CD14-positive monocyte (primary cell): ENCODE measurements at regions not wholly inside any gene's neighbourhood (a gene's known extent, or its start where the extent isn't known, plus 50 kb on each side); places are given as distances from the start of the nearest gene placed in this dataset.

Experiments
- DNase-seq, 3 donors: peaks; one replicate each; pipeline ENCODE4 v3.0.0-alpha.2; 2011 to 2022
- H2AFZ ChIP-seq: 2 replicates; pipeline ENCODE4 v1.6.0; 2012; ENCODE audit warnings: mild to moderate bottlenecking, low read depth, low read length, inconsistent platforms; ENCODE audit not compliant: insufficient read depth, poor library complexity, severe bottlenecking
- H3K27ac ChIP-seq, 2 donors: 1 replicate in 1 of 2; 2 replicates in 1 of 2; pipeline ENCODE4 v1.5.1; 2012 to 2013; ENCODE audit warnings: low read length in 2 of 2, control low read depth in 1 of 2, inconsistent platforms in 1 of 2, low read depth in 1 of 2, mild to moderate bottlenecking in 1 of 2
- H3K27me3 ChIP-seq, 2 donors: one replicate each; pipeline versions ENCODE4 v1.6.0 to v1.6.1; 2011 to 2013; ENCODE audit warnings: low read length in 2 of 2; ENCODE audit not compliant: control insufficient read depth in 2 of 2, insufficient read depth in 2 of 2
- H3K36me3 ChIP-seq, 2 donors: replicated peaks in 1 of 2; 1 replicate in 1 of 2; 2 replicates in 1 of 2; pipeline versions ENCODE4 v1.5.1 to v1.6.1; 2012 to 2013; ENCODE audit warnings: low read length in 2 of 2, control low read depth in 1 of 2, inconsistent platforms in 1 of 2, mild to moderate bottlenecking in 1 of 2; ENCODE audit not compliant: insufficient read depth in 2 of 2, control insufficient read depth in 1 of 2
- H3K4me1 ChIP-seq, 2 donors: 1 replicate in 1 of 2; 2 replicates in 1 of 2; pipeline versions ENCODE4 v1.5.1 to v1.6.1; 2012 to 2013; ENCODE audit warnings: low read length in 2 of 2, control low read depth in 1 of 2, inconsistent platforms in 1 of 2, mild to moderate bottlenecking in 1 of 2, moderate library complexity in 1 of 2; ENCODE audit not compliant: insufficient read depth in 2 of 2, control insufficient read depth in 1 of 2
- H3K4me2 ChIP-seq: replicated peaks from 2 replicates; pipeline ENCODE3; 2012; ENCODE audit warnings: low read length, moderate library complexity, mild to moderate bottlenecking; ENCODE audit not compliant: poor library complexity, severe bottlenecking; ENCODE audit errors: extremely low read depth
- H3K4me3 ChIP-seq, 3 experiments: fragments of 200-600 bp in 1 of 3; sonication (generic) in 1 of 3; replicated peaks in 1 of 3; 1 replicate in 2 of 3; 2 replicates in 1 of 3; pipeline ENCODE4 v1.5.1; 2011 to 2013; ENCODE audit warnings: low read length in 3 of 3, mild to moderate bottlenecking in 3 of 3, control low read depth in 2 of 3, low read depth in 2 of 3, inconsistent platforms in 1 of 3, moderate library complexity in 1 of 3
- H3K79me2 ChIP-seq: 2 replicates; pipeline ENCODE4 v1.6.0; 2012; ENCODE audit warnings: mild to moderate bottlenecking, control low read depth, inconsistent platforms, low read length, moderate library complexity; ENCODE audit not compliant: insufficient read depth
- H3K9ac ChIP-seq: 2 replicates; pipeline ENCODE4 v1.6.0; 2017; ENCODE audit warnings: low read length, mild to moderate bottlenecking; ENCODE audit not compliant: insufficient read depth, poor library complexity, severe bottlenecking
- H3K9me3 ChIP-seq, 2 donors: replicated peaks in 1 of 2; 1 replicate in 1 of 2; 2 replicates in 1 of 2; pipeline versions ENCODE4 v1.5.1 to v1.6.1; 2012 to 2013; ENCODE audit warnings: low read length in 2 of 2, control low read depth in 1 of 2; ENCODE audit not compliant: control insufficient read depth in 1 of 2, insufficient read depth in 1 of 2
- H4K20me1 ChIP-seq: 2 replicates; pipeline ENCODE4 v1.6.0; 2012; ENCODE audit warnings: mild to moderate bottlenecking, low read length, control low read depth, moderate library complexity; ENCODE audit not compliant: insufficient read depth
- H3K27ac Mint-ChIP-seq, 7 donors: one replicate each; pipeline ENCODE4 v1.8.0; 2020; ENCODE audit warnings: mild to moderate bottlenecking in 7 of 7, mixed read lengths in 7 of 7, moderate library complexity in 6 of 7, inconsistent platforms in 2 of 7
- H3K27me3 Mint-ChIP-seq, 3 donors: one replicate each; pipeline ENCODE4 v1.8.0; 2021 to 2022; ENCODE audit warnings: low read depth in 3 of 3, mild to moderate bottlenecking in 3 of 3, mixed read lengths in 3 of 3, moderate library complexity in 3 of 3, inconsistent platforms in 1 of 3
- H3K36me3 Mint-ChIP-seq, 2 donors: one replicate each; pipeline ENCODE4 v1.8.0; 2020; ENCODE audit warnings: mixed read lengths in 2 of 2, inconsistent platforms in 1 of 2, mild to moderate bottlenecking in 1 of 2
- H3K4me1 Mint-ChIP-seq: one replicate; pipeline ENCODE4 v1.8.0; 2020; ENCODE audit warnings: mild to moderate bottlenecking, mixed read lengths
- H3K4me3 Mint-ChIP-seq, 2 donors: one replicate each; pipeline ENCODE4 v1.8.0; 2020; ENCODE audit warnings: mild to moderate bottlenecking in 2 of 2, mixed read lengths in 2 of 2, moderate library complexity in 1 of 2
- H3K9me3 Mint-ChIP-seq, 7 donors: one replicate each; pipeline ENCODE4 v1.8.0; 2020 to 2022; ENCODE audit warnings: mixed read lengths in 7 of 7, mild to moderate bottlenecking in 6 of 7, moderate library complexity in 6 of 7, inconsistent platforms in 2 of 7
- CTCF ChIP-seq: fragments of 200-600 bp; IDR thresholded peaks from one replicate; pipeline ENCODE4 v1.8.0; 2022; ENCODE audit warnings: antibody characterized with exemption, mild to moderate bottlenecking
- WGBS: methylation state at CpG from one replicate; pipeline ENCODE4 v1.1.5; 2013; ENCODE audit warnings: missing lambda C conversion rate; ENCODE audit not compliant: insufficient coverage; 5-methylcytosine and 5-hydroxymethylcytosine counted together
- intact Hi-C, 2 donors: fragments of 100-400 bp; cut with micrococcal nuclease; formaldehyde crosslinking; loops; one replicate each; pipeline versions ENCODE4 v1.15.0 to v1.15.1; 2023

GRCh38 chr14:99015833-99016232 lies 256.2 kb downstream of the BCL11B start:
- Histone ChIP-seq H3K27ac (no peak overlapping the region), H3K4me3 (no peak overlapping the region), H2AFZ (no peak overlapping the region), H3K36me3 (peaks cover 0 to 3% of the 10 kb centered on the region in 2 donors), H3K9me3 (peaks cover 7 to 10% of the 10 kb centered on the region in 2 donors), H3K79me2 (no peaks in the 10 kb centered on the region), H3K27me3 (no peaks in the 10 kb centered on the region), H3K9ac (no peak overlapping the region), H3K4me2 (no peak overlapping the region), H3K4me1 (peaks cover 8 to 9% of the 10 kb centered on the region in 2 donors), H4K20me1 (no peaks in the 10 kb centered on the region)
- 77% methylated on average over 14 of the region's 14 CpGs for WGBS
- TF ChIP-seq CTCF = no peak
- DNase-seq = no peak
- intact Hi-C loops = no loop called here
- peak overlapping the region in 1 of 7 donors; percentile 55 for H3K27ac Mint-ChIP-seq
- no peak overlapping the region for H3K4me3 Mint-ChIP-seq
- peaks cover 3 to 4% (median 3%) of the 10 kb centered on the region in 3 donors for H3K27me3 Mint-ChIP-seq
- peaks cover 9 to 19% of the 10 kb centered on the region in 2 donors for H3K36me3 Mint-ChIP-seq
- H3K9me3 Mint-ChIP-seq = peaks cover 9 to 18% (median 14%) of the 10 kb centered on the region in 7 donors
- H3K4me1 Mint-ChIP-seq = peaks cover 11% of the 10 kb centered on the region

- Mint-ChIP-seq H3K36me3 (peaks cover 20 to 23% of the 10 kb centered on the region in 2 donors), H3K27me3 (peaks cover 0 to 2% (median 1%) of the 10 kb centered on the region in 3 donors), H3K4me1 (peaks cover 53% of the 10 kb centered on the region), H3K4me3 (no peak overlapping the region), H3K27ac (no peak overlapping the region), H3K9me3 (peaks cover 5 to 22% (median 15%) of the 10 kb centered on the region in 7 donors)
- H3K4me1 ChIP-seq = peaks cover 34 to 35% of the 10 kb centered on the region in 2 donors
- no peaks in the 10 kb centered on the region for H3K36me3 ChIP-seq
- no peak overlapping the region for H2AFZ ChIP-seq
- peaks cover 7 to 10% of the 10 kb centered on the region in 2 donors for H3K9me3 ChIP-seq
- no peaks in the 10 kb centered on the region for H3K27me3 ChIP-seq
- no peak overlapping the region for H3K4me3 ChIP-seq
- TF ChIP-seq CTCF = no peak
- 64% methylated on average over 1 of the region's 1 CpG for WGBS
- H3K9ac ChIP-seq = no peak overlapping the region
- H3K27ac ChIP-seq = no peak overlapping the region
- no peaks in the 10 kb centered on the region for H4K20me1 ChIP-seq
- intact Hi-C loops = no loop called here
- no peak for DNase-seq
- no peaks in the 10 kb centered on the region for H3K79me2 ChIP-seq
- no peak overlapping the region for H3K4me2 ChIP-seq
Observed at GRCh38 chr14:99023371-99023770, 248.6 kb downstream of the BCL11B start.
